ENCODE measurements at regions not wholly inside any gene's neighbourhood (a gene's known extent, or its start where the extent isn't known, plus 50 kb on each side); places are given as distances from the start of the nearest gene placed in this dataset.
A peak's percentile ranks its signal among the peaks of the same experiment; 100 is the strongest.

- DNase-seq (ENCODE audit: extremely low read depth, low read depth), result no peak
Observed at GRCh38 chr4:124904723-124905388, 192.3 kb upstream of the ANKRD50 start.

GRCh38 chr4:124903995-124904722, 191.6 kb upstream of the ANKRD50 start:
- peak; percentile 19 for DNase-seq (ENCODE audit: extremely low read depth, low read depth)

- DNase-seq (ENCODE audit: extremely low read depth, low read depth), result no peak
Observed at GRCh38 chr4:124902001-124902515, 189.5 kb upstream of the ANKRD50 start.

GRCh38 chr4:124899997-124900396, 187.5 kb upstream of the ANKRD50 start:
- no peak for DNase-seq (ENCODE audit: extremely low read depth, low read depth)

GRCh38 chr4:124890522-124890921, 178.0 kb upstream of the ANKRD50 start:
- DNase-seq (ENCODE audit: extremely low read depth, low read depth), result no peak

GRCh38 chr4:124887739-124888138, 175.2 kb upstream of the ANKRD50 start:
- no peak for DNase-seq (ENCODE audit: extremely low read depth, low read depth)

GRCh38 chr4:124884316-124884715, 171.8 kb upstream of the ANKRD50 start:
- DNase-seq (ENCODE audit: extremely low read depth, low read depth), result no peak

GRCh38 chr4:124883632-124884031, 171.1 kb upstream of the ANKRD50 start:
- DNase-seq (ENCODE audit: extremely low read depth, low read depth), result no peak

- no peak for DNase-seq (ENCODE audit: extremely low read depth, low read depth)
Observed at GRCh38 chr4:124879195-124879594, 166.7 kb upstream of the ANKRD50 start.

GRCh38 chr4:124874172-124874450, 161.6 kb upstream of the ANKRD50 start:
- DNase-seq (ENCODE audit: extremely low read depth, low read depth), result no peak

- DNase-seq (ENCODE audit: extremely low read depth, low read depth), result no peak
Observed at GRCh38 chr4:124873361-124874171, 161.0 kb upstream of the ANKRD50 start.

- no peak for DNase-seq (ENCODE audit: extremely low read depth, low read depth)
Observed at GRCh38 chr4:124872659-124873058, 160.1 kb upstream of the ANKRD50 start.

GRCh38 chr4:124869961-124870495, 157.5 kb upstream of the ANKRD50 start:
- DNase-seq (ENCODE audit: extremely low read depth, low read depth), result no peak

GRCh38 chr4:124868495-124868894, 156.0 kb upstream of the ANKRD50 start:
- no peak for DNase-seq (ENCODE audit: extremely low read depth, low read depth)

GRCh38 chr4:124867536-124867935, 155.0 kb upstream of the ANKRD50 start:
- no peak for DNase-seq (ENCODE audit: extremely low read depth, low read depth)

GRCh38 chr4:124866301-124866700, 153.8 kb upstream of the ANKRD50 start:
- DNase-seq (ENCODE audit: extremely low read depth, low read depth), result no peak

- no peak for DNase-seq (ENCODE audit: extremely low read depth, low read depth)
Observed at GRCh38 chr4:124863040-124863545, 150.6 kb upstream of the ANKRD50 start.

GRCh38 chr4:124862261-124862660, 149.7 kb upstream of the ANKRD50 start:
- DNase-seq (ENCODE audit: extremely low read depth, low read depth), result no peak

- DNase-seq (ENCODE audit: extremely low read depth, low read depth), result no peak
Observed at GRCh38 chr4:124861761-124862160, 149.2 kb upstream of the ANKRD50 start.

GRCh38 chr4:124854968-124855367, 142.4 kb upstream of the ANKRD50 start:
- DNase-seq (ENCODE audit: extremely low read depth, low read depth), result no peak

- DNase-seq (ENCODE audit: extremely low read depth, low read depth), result no peak
Observed at GRCh38 chr4:124851741-124852140, 139.2 kb upstream of the ANKRD50 start.

All from NCI-H460 (cell line).